OCI-LY1 (cell line): ENCODE measurements at regions not wholly inside any gene's neighbourhood (a gene's known extent, or its start where the extent isn't known, plus 50 kb on each side); places are given as distances from the start of the nearest gene placed in this dataset.

ENCODE experiments used
- H2AFZ ChIP-seq: fragments of 200-600 bp; sonication (generic), shearing (Covaris generic); 2 replicates; pipeline ENCODE4 v1.6.0; 2014; ENCODE audit warnings: antibody characterized with exemption, mild to moderate bottlenecking, low read length
- H3F3A ChIP-seq: fragments of 200-600 bp; sonication (generic), shearing (Covaris generic); 2 replicates; pipeline ENCODE4 v1.6.0; 2014; ENCODE audit warnings: mild to moderate bottlenecking, antibody characterized with exemption, low read length, moderate library complexity; ENCODE audit not compliant: insufficient read depth
- H3K27ac ChIP-seq: fragments of 200-600 bp; sonication (generic); 2 replicates; pipeline ENCODE4 v1.5.1; 2014; ENCODE audit warnings: low read length, mixed run types, mild to moderate bottlenecking, low read depth; ENCODE audit not compliant: poor library complexity, severe bottlenecking
- H3K27me3 ChIP-seq: fragments of 200-600 bp; sonication (generic); 2 replicates; pipeline ENCODE4 v1.6.0; 2014; ENCODE audit warnings: antibody characterized with exemption, mild to moderate bottlenecking, low read length, moderate library complexity; ENCODE audit not compliant: insufficient read depth
- H3K36me3 ChIP-seq: fragments of 200-600 bp; sonication (generic); 2 replicates; pipeline ENCODE4 v1.6.1; 2014; ENCODE audit warnings: mild to moderate bottlenecking, antibody characterized with exemption, low read length, moderate library complexity, mixed read lengths; ENCODE audit not compliant: insufficient read depth
- H3K4me1 ChIP-seq: fragments of 200-600 bp; sonication (generic); 2 replicates; pipeline ENCODE4 v1.5.1; 2014; ENCODE audit warnings: mild to moderate bottlenecking, low read length, moderate library complexity; ENCODE audit not compliant: insufficient read depth, severe bottlenecking
- H3K4me2 ChIP-seq: fragments of 200-600 bp; sonication (generic), shearing (Covaris generic); 2 replicates; pipeline ENCODE4 v1.6.1; 2014; ENCODE audit warnings: low read length
- H3K4me3 ChIP-seq: fragments of 200-600 bp; sonication (generic); 2 replicates; pipeline ENCODE4 v1.5.1; 2014; ENCODE audit warnings: low read length, low read depth, mild to moderate bottlenecking, mixed read lengths; ENCODE audit not compliant: poor library complexity, severe bottlenecking
- H3K79me2 ChIP-seq: fragments of 200-600 bp; shearing (Covaris generic); 2 replicates; pipeline ENCODE4 v1.6.1; 2016; ENCODE audit warnings: mixed run types, low read length, mixed read lengths; ENCODE audit not compliant: insufficient read depth
- H3K9ac ChIP-seq: fragments of 200-600 bp; sonication (generic), shearing (Covaris generic); 2 replicates; pipeline ENCODE4 v1.6.1; 2014; ENCODE audit warnings: mild to moderate bottlenecking, low read length, mixed read lengths
- H3K9me2 ChIP-seq: fragments of 200-600 bp; sonication (generic), shearing (Covaris generic); 2 replicates; pipeline ENCODE4 v1.6.1; 2014; ENCODE audit warnings: low read depth, mild to moderate bottlenecking, low read length, mixed read lengths
- H3K9me3 ChIP-seq: fragments of 200-600 bp; shearing (Covaris generic); 2 replicates; pipeline ENCODE4 v1.6.1; 2014; ENCODE audit warnings: low read length, mixed read lengths
- H4K20me1 ChIP-seq: fragments of 200-600 bp; sonication (generic), shearing (Covaris generic); 2 replicates; pipeline ENCODE4 v1.6.0; 2016; ENCODE audit warnings: mild to moderate bottlenecking, low read length; ENCODE audit not compliant: insufficient read depth
- EZH2 ChIP-seq: fragments of 200-600 bp; sonication (generic), shearing (Covaris generic); IDR thresholded peaks from 2 replicates; pipeline ENCODE4 v1.8.0; 2017; ENCODE audit warnings: borderline replicate concordance, mixed run types, mild to moderate bottlenecking, antibody characterized with exemption, low read length, moderate library complexity, mixed read lengths
- TF ChIP-seq, protein P1 (sequence below): fragments of 200-600 bp; sonication (generic), shearing (Covaris generic); IDR thresholded peaks from 2 replicates; pipeline ENCODE4 v1.5.1; 2017; ENCODE audit warnings: mild to moderate bottlenecking, antibody characterized with exemption, low read length, moderate library complexity, mixed read lengths

DNA sequence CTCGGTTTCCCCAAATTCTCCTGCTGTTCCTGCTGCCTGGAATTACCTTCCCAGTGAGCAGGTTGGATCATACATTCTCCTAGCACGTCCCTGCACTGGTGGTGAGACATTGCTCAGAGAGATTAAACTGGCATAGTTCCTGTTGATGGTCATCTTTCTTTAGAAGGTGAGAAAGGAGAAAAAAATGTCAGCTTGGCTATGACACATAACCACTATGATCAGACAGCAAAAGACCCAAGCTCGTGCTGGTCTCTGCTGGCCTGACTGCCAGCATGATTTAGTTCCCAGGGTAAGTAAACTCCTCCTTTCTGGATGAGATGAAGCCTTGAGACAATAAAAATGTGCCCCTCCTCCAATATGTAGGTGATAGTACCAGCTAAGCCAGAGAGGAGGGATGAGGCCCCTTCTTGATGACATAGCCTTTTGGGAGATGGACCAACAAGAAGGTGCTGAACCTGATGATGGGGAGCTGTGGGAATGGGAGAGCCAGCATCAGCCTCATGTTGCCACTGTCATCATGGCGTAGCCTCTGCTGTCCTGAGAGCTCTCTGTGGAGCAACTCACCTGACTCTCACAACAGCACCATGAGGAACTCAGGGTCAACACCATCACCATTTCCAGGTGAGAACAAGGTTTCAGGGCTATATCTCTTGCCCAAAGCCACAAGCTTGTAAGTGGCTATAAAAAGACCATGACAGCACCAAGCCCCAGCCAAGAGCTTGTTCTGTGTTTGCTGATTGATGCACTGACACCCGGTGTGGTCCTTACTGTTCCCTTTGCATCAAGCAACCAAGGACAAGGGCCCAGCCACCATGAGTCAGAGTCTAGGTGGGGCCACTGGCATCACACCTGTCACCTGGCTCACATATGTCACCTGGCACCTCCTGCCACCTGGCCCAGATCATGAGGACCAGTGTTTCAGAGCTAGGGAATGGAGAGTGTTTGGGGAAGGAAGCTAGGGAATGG lies 200.0 kb downstream of the MATN1 start:
- no peaks in the 10 kb centered on the region for H3K4me1 ChIP-seq
- TF ChIP-seq, protein P1, sequence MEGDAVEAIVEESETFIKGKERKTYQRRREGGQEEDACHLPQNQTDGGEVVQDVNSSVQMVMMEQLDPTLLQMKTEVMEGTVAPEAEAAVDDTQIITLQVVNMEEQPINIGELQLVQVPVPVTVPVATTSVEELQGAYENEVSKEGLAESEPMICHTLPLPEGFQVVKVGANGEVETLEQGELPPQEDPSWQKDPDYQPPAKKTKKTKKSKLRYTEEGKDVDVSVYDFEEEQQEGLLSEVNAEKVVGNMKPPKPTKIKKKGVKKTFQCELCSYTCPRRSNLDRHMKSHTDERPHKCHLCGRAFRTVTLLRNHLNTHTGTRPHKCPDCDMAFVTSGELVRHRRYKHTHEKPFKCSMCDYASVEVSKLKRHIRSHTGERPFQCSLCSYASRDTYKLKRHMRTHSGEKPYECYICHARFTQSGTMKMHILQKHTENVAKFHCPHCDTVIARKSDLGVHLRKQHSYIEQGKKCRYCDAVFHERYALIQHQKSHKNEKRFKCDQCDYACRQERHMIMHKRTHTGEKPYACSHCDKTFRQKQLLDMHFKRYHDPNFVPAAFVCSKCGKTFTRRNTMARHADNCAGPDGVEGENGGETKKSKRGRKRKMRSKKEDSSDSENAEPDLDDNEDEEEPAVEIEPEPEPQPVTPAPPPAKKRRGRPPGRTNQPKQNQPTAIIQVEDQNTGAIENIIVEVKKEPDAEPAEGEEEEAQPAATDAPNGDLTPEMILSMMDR = no peak
- no peak for TF ChIP-seq EZH2
- H3K9ac ChIP-seq = no peak overlapping the region

DNA sequence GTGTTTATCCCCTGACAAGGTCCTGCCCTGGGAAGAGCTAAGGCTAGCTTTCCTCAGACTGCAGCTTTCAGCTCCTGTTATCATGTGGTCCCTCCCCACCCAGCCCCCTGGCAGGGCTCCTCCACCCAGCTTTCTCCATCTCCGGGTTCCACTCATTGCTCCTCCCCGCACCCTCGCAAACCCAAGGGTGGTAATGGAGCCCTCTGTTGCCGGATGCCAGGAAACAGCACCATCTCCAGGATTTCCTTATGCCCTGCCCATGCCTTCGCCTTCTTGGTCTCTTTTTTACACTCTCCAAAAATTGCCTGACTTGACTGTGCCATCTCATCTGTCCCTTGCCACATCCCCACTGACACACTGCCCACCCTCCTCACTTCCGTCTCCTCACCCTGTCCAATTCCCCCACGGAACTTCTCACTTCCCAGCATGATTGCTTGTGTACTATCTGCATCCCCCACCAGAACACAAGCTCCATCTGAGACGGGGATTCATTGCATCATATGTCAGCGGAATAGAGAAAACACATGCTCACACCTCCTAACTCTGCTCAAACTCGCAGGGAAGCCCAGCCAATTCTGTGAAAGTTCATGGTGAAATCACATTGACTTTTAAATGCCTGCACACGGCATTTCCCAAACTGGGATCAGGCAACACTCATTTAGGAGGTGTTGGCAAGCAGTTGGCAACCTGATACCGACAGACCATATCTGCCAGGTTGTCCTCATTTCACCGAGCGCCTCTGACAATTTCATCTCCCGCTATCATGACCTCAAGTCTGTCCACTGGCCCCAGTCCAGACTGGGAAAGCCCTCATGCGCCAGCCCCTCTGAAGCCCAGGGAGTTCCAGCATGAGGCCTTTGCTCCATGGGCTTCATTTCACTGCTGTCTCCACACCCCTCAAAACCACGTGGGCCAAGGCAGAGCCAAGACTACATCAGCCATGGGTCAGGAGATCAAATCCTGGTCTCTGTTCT lies 201.1 kb downstream of the MATN1 start:
- H3K9me2 ChIP-seq = no peaks in the 10 kb centered on the region
- H2AFZ ChIP-seq = no peak overlapping the region
- H3K79me2 ChIP-seq = no peaks in the 10 kb centered on the region
- no peak overlapping the region for H3K4me2 ChIP-seq
- TF ChIP-seq, protein P1 = no peak
- TF ChIP-seq EZH2 = no peak
- H4K20me1 ChIP-seq = no peaks in the 10 kb centered on the region
- H3K4me3 ChIP-seq = no peak overlapping the region
- H3K27me3 ChIP-seq = no peaks in the 10 kb centered on the region
- no peaks in the 10 kb centered on the region for H3K9me3 ChIP-seq
- H3K36me3 ChIP-seq = no peaks in the 10 kb centered on the region
- no peak overlapping the region for H3K9ac ChIP-seq
- no peaks in the 10 kb centered on the region for H3K4me1 ChIP-seq
- no peak overlapping the region for H3K27ac ChIP-seq
- H3F3A ChIP-seq = no peaks in the 10 kb centered on the region

More for the DNA sequence above, 200.0 kb downstream of the MATN1 start:
- no peaks in the 10 kb centered on the region for H4K20me1 ChIP-seq
- H3K27me3 ChIP-seq = no peaks in the 10 kb centered on the region
- H3K79me2 ChIP-seq = no peaks in the 10 kb centered on the region
- H2AFZ ChIP-seq = no peak overlapping the region
- H3K27ac ChIP-seq = no peak overlapping the region
- H3K9me2 ChIP-seq = no peaks in the 10 kb centered on the region
- no peak overlapping the region for H3K4me2 ChIP-seq
- no peak overlapping the region for H3K4me3 ChIP-seq
- H3F3A ChIP-seq = no peaks in the 10 kb centered on the region
- H3K36me3 ChIP-seq = no peaks in the 10 kb centered on the region
- H3K9me3 ChIP-seq = no peaks in the 10 kb centered on the region

DNA sequence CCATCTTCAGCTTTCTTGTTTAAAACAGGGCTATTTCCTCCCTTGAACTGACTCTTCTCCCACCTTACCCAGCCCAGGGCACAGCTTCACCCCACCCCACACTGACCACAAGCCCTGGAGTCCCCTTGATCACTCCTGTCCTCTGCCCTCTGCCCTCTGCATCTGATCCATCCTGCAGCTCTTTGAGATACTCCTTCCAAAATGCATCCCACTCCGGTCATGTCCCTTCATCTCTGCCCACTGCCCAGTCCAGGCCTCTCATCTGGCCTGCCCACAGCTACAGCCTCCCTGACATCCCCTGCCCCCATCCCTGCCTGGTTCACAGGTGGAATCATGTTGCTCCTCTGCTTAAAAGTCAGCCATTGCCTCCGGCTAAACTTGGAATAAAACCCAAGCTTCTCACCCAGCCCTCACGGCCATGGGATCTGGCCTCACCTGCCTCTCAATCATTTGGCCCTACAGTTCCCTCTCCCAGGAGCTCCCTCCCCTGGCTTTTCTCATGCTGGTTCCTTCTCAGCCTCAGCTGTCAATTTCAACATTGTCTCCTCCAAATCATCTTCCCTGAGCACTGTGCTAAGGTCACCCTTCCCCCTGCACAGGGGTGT lies 202.0 kb downstream of the MATN1 start:
- no peaks in the 10 kb centered on the region for H3K27me3 ChIP-seq
- H3K4me1 ChIP-seq = no peaks in the 10 kb centered on the region
- no peak overlapping the region for H3K9ac ChIP-seq
- no peak overlapping the region for H3K27ac ChIP-seq
- no peak overlapping the region for H2AFZ ChIP-seq
- no peaks in the 10 kb centered on the region for H3K9me3 ChIP-seq
- H3K4me3 ChIP-seq = no peak overlapping the region
- H3K4me2 ChIP-seq = no peak overlapping the region
- no peaks in the 10 kb centered on the region for H3K79me2 ChIP-seq
- no peaks in the 10 kb centered on the region for H3K36me3 ChIP-seq
- TF ChIP-seq EZH2 = no peak
- TF ChIP-seq, protein P1 = no peak
- H3F3A ChIP-seq = no peaks in the 10 kb centered on the region
- H4K20me1 ChIP-seq = no peaks in the 10 kb centered on the region
- no peaks in the 10 kb centered on the region for H3K9me2 ChIP-seq
